NT2/D1 (cell line): ENCODE measurements at regions not wholly inside any gene's neighbourhood (a gene's known extent, or its start where the extent isn't known, plus 50 kb on each side); places are given as distances from the start of the nearest gene placed in this dataset.

Source experiments
- SUZ12 ChIP-seq: IDR thresholded peaks from 2 replicates; pipeline ENCODE4 v1.6.1; 2011; ENCODE audit not compliant: insufficient read length, insufficient read depth; ENCODE audit errors: extremely low read depth
- YY1 ChIP-seq: IDR thresholded peaks from 2 replicates; pipeline ENCODE4 v1.6.1; 2011; ENCODE audit not compliant: insufficient read length, insufficient read depth
- ZNF274 ChIP-seq: IDR thresholded peaks from 2 replicates; pipeline ENCODE4 v1.6.1; 2011; ENCODE audit warnings: mild to moderate bottlenecking, low read depth, low read length

DNA sequence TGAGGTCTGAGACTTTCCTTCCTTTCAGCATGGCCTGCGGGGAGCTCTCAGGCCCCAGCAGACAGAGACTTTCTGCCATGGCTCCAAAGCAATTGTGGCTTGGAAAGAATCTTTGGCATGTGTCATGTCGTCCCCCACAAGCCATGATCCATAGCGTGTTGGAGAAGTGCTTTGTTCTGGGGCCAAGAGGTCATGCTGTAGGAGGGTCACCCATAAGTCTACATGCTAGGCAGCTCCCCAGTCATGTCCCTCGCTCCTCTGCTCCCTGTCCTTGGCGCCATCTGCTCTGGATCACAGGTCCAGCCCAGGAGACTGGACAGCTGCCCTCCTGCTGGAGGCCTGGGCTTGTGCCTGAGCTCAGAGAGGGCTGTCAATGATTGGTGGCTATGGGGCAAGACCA is 78.8 kb upstream of the LCLAT1 start:
- no peak for TF ChIP-seq YY1
- TF ChIP-seq ZNF274: no peak
- TF ChIP-seq SUZ12: no peak
